Loucy (cell line): ENCODE measurements at regions not wholly inside any gene's neighbourhood (a gene's known extent, or its start where the extent isn't known, plus 50 kb on each side); places are given as distances from the start of the nearest gene placed in this dataset.

Source experiments
- H2AFZ ChIP-seq: fragments of 200-600 bp; sonication (generic); 2 replicates; pipeline ENCODE4 v1.6.0; 2016; ENCODE audit warnings: antibody characterized with exemption, mild to moderate bottlenecking, low read length, moderate library complexity
- H3F3A ChIP-seq: fragments of 200-600 bp; 2 replicates; pipeline ENCODE4 v1.6.0; 2016; ENCODE audit warnings: antibody characterized with exemption, low read depth, mild to moderate bottlenecking
- H3K27me3 ChIP-seq: fragments of 200-600 bp; sonication (generic); 2 replicates; pipeline ENCODE4 v1.6.1; 2014; ENCODE audit warnings: low read length, mild to moderate bottlenecking; ENCODE audit not compliant: insufficient read depth, poor library complexity, severe bottlenecking
- H3K36me3 ChIP-seq: fragments of 200-600 bp; sonication (generic); 2 replicates; pipeline ENCODE4 v1.6.1; 2016; ENCODE audit warnings: low read length; ENCODE audit not compliant: insufficient read depth
- H3K4me1 ChIP-seq: fragments of 200-600 bp; sonication (generic); 2 replicates; pipeline ENCODE4 v1.5.1; 2014; ENCODE audit warnings: low read length, mild to moderate bottlenecking; ENCODE audit not compliant: insufficient read depth, poor library complexity, severe bottlenecking
- H3K4me2 ChIP-seq: fragments of 200-600 bp; sonication (generic); 2 replicates; pipeline ENCODE4 v1.6.0; 2014; ENCODE audit warnings: antibody characterized with exemption, low read length, low read depth, mild to moderate bottlenecking; ENCODE audit not compliant: poor library complexity, severe bottlenecking
- H3K4me3 ChIP-seq: fragments of 200-600 bp; sonication (generic); 2 replicates; pipeline ENCODE4 v1.5.1; 2014; ENCODE audit warnings: low read length, mild to moderate bottlenecking, mixed read lengths; ENCODE audit not compliant: poor library complexity, severe bottlenecking
- H3K79me2 ChIP-seq: fragments of 200-600 bp; sonication (generic); 2 replicates; pipeline ENCODE4 v1.6.1; 2014; ENCODE audit warnings: low read length; ENCODE audit not compliant: insufficient read depth
- H3K9ac ChIP-seq: fragments of 200-600 bp; sonication (generic); 2 replicates; pipeline ENCODE4 v1.6.0; 2014; ENCODE audit warnings: mild to moderate bottlenecking, low read depth, low read length, moderate library complexity; ENCODE audit not compliant: poor library complexity, severe bottlenecking
- H3K9me2 ChIP-seq: fragments of 200-600 bp; sonication (generic); replicated peaks from 2 replicates; pipeline ENCODE4 v1.6.1; 2016; ENCODE audit warnings: low read depth, low read length, mixed read lengths
- H3K9me3 ChIP-seq: fragments of 200-600 bp; sonication (generic); 2 replicates; pipeline ENCODE4 v1.6.1; 2014; ENCODE audit warnings: mild to moderate bottlenecking, antibody characterized with exemption, low read length, low read depth; ENCODE audit not compliant: insufficient read depth
- H4K20me1 ChIP-seq: fragments of 200-600 bp; sonication (generic); 2 replicates; pipeline ENCODE4 v1.6.0; 2014; ENCODE audit warnings: antibody characterized with exemption, low read length, mild to moderate bottlenecking; ENCODE audit not compliant: insufficient read depth, poor library complexity, severe bottlenecking
- CTCF ChIP-seq: fragments of 200-600 bp; sonication (generic); conservative IDR thresholded peaks from 2 replicates; pipeline ENCODE4 v1.5.1; 2014; ENCODE audit warnings: mild to moderate bottlenecking, antibody characterized with exemption, low read length
- EZH2phosphoT487 ChIP-seq: fragments of 200-600 bp; IDR thresholded peaks from 2 replicates; pipeline ENCODE4 v1.6.1; 2018; ENCODE audit warnings: antibody characterized with exemption, mild to moderate bottlenecking, moderate library complexity, borderline replicate concordance

- Histone ChIP-seq H3K9me3 (no peaks in the 10 kb centered on the region), H3K9me2 (no peaks in the 10 kb centered on the region), H3K36me3 (no peaks in the 10 kb centered on the region), H4K20me1 (no peaks in the 10 kb centered on the region), H3K4me1 (no peaks in the 10 kb centered on the region), H3K27me3 (no peaks in the 10 kb centered on the region), H3K9ac (no peak overlapping the region), H2AFZ (no peak overlapping the region), H3K79me2 (no peaks in the 10 kb centered on the region), H3K4me2 (no peak overlapping the region), H3F3A (no peaks in the 10 kb centered on the region), H3K4me3 (no peak overlapping the region)
- TF ChIP-seq EZH2phosphoT487 (no peak), CTCF (no peak)
Observed at GRCh38 chr7:125984795-125985194, 1055.2 kb upstream of the POT1 start.

GRCh38 chr7:125971656-125972055, 1042.0 kb upstream of the POT1 start:
- Histone ChIP-seq H3K4me2 (no peak overlapping the region), H3K9ac (no peak overlapping the region), H3K27me3 (no peaks in the 10 kb centered on the region), H3F3A (no peaks in the 10 kb centered on the region), H3K4me3 (no peak overlapping the region), H3K9me3 (no peaks in the 10 kb centered on the region), H3K9me2 (no peaks in the 10 kb centered on the region), H4K20me1 (no peaks in the 10 kb centered on the region), H2AFZ (no peak overlapping the region), H3K4me1 (no peaks in the 10 kb centered on the region), H3K79me2 (no peaks in the 10 kb centered on the region), H3K36me3 (no peaks in the 10 kb centered on the region)
- TF ChIP-seq EZH2phosphoT487 = no peak

GRCh38 chr7:125966278-125967048, 1036.8 kb upstream of the POT1 start:
- no peaks in the 10 kb centered on the region for H3K79me2 ChIP-seq
- no peaks in the 10 kb centered on the region for H3K9me2 ChIP-seq
- H3F3A ChIP-seq = no peaks in the 10 kb centered on the region
- H2AFZ ChIP-seq = no peak overlapping the region
- H3K36me3 ChIP-seq = no peaks in the 10 kb centered on the region
- no peaks in the 10 kb centered on the region for H3K9me3 ChIP-seq
- no peak overlapping the region for H3K9ac ChIP-seq
- H3K4me3 ChIP-seq = no peak overlapping the region
- no peaks in the 10 kb centered on the region for H3K27me3 ChIP-seq
- no peaks in the 10 kb centered on the region for H3K4me1 ChIP-seq
- TF ChIP-seq CTCF = no peak
- no peak for TF ChIP-seq EZH2phosphoT487
- H3K4me2 ChIP-seq = no peak overlapping the region
- H4K20me1 ChIP-seq = no peaks in the 10 kb centered on the region

GRCh38 chr7:125934955-125935354, 1005.3 kb upstream of the POT1 start:
- Histone ChIP-seq H3K36me3 (no peaks in the 10 kb centered on the region), H4K20me1 (no peaks in the 10 kb centered on the region), H3F3A (no peaks in the 10 kb centered on the region), H3K9ac (no peak overlapping the region), H3K4me1 (no peaks in the 10 kb centered on the region), H3K79me2 (no peaks in the 10 kb centered on the region), H3K9me2 (no peaks in the 10 kb centered on the region), H3K4me3 (no peak overlapping the region), H3K9me3 (no peaks in the 10 kb centered on the region), H2AFZ (no peak overlapping the region), H3K27me3 (no peaks in the 10 kb centered on the region), H3K4me2 (no peak overlapping the region)
- TF ChIP-seq CTCF (no peak), EZH2phosphoT487 (no peak)
